Tibial nerve (tissue), 4 donors: ENCODE measurements at regions not wholly inside any gene's neighbourhood (a gene's known extent, or its start where the extent isn't known, plus 50 kb on each side); places are given as distances from the start of the nearest gene placed in this dataset.

Experiments used
- DNase-seq, 2 donors: peaks; one replicate each; pipeline ENCODE4 v3.0.0-alpha.2; 2019; ENCODE audit warnings: low spot score in 2 of 2
- H3K27ac ChIP-seq, 4 donors: fragments of 200-600 bp; sonication (generic) in 3 of 4; one replicate each; pipeline ENCODE4 v1.5.1; 2017 to 2019; ENCODE audit warnings: mild to moderate bottlenecking in 1 of 4
- H3K27me3 ChIP-seq, 2 donors: fragments of 200-600 bp; sonication (generic) in 1 of 2; one replicate each; pipeline versions ENCODE4 v1.5.1 to v1.6.0; 2017 to 2019
- H3K36me3 ChIP-seq, 3 donors: fragments of 200-600 bp; sonication (generic); one replicate each; pipeline ENCODE4 v1.5.1; 2018 to 2019
- H3K4me1 ChIP-seq, 4 donors: fragments of 200-600 bp; sonication (generic) in 3 of 4; one replicate each; pipeline ENCODE4 v1.5.1; 2017 to 2019
- H3K4me3 ChIP-seq, 4 donors: fragments of 200-600 bp; sonication (generic) in 3 of 4; one replicate each; pipeline ENCODE4 v1.5.1; 2017 to 2019; ENCODE audit warnings: mild to moderate bottlenecking in 1 of 4, moderate library complexity in 1 of 4
- H3K9me3 ChIP-seq, 4 donors: fragments of 200-600 bp; sonication (generic) in 3 of 4; one replicate each; pipeline ENCODE4 v1.5.1; 2017 to 2019
- CTCF ChIP-seq, 5 experiments: fragments of 200-600 bp in 3 of 5; fragments of 450-650 bp in 2 of 5; sonication (generic) in 3 of 5; IDR thresholded peaks; one replicate each; pipeline ENCODE4 v1.5.1; 2016 to 2019; ENCODE audit warnings: antibody characterized with exemption in 5 of 5, mild to moderate bottlenecking in 3 of 5, moderate library complexity in 2 of 5
- EP300 ChIP-seq, 2 donors: sonication (generic); formaldehyde crosslinking; IDR thresholded peaks; one replicate each; pipeline ENCODE4 v1.6.1; 2017; ENCODE audit warnings: antibody characterized with exemption in 2 of 2, mild to moderate bottlenecking in 1 of 2
- POLR2A ChIP-seq, 2 donors: fragments of 450-650 bp; IDR thresholded peaks; one replicate each; pipeline ENCODE4 v1.6.1; 2017; ENCODE audit warnings: antibody characterized with exemption in 2 of 2, mild to moderate bottlenecking in 2 of 2, moderate library complexity in 2 of 2
- WGBS, 2 donors: methylation state at CpG; one replicate each; pipeline ENCODE4 v1.1.5; 2018; 5-methylcytosine and 5-hydroxymethylcytosine counted together

GRCh38 chr6:144535630-144536029, 250.5 kb downstream of the UTRN start:
- Histone ChIP-seq H3K27me3 (no peaks in the 10 kb centered on the region), H3K9me3 (no peaks in the 10 kb centered on the region), H3K36me3 (peaks cover 0 to 79% (median 0%) of the 10 kb centered on the region in 3 donors), H3K27ac (no peak overlapping the region), H3K4me3 (no peak overlapping the region), H3K4me1 (no peaks in the 10 kb centered on the region)
- no peak for DNase-seq
- TF ChIP-seq POLR2A (IDR thresholded peaks at IDR 0.05) = no peak
- no peak for TF ChIP-seq EP300 (IDR thresholded peaks at IDR 0.05)
- 86 to 90% methylated on average over 2 of the region's 2 CpGs for WGBS, 2 donors

- Histone ChIP-seq H3K27ac (no peak overlapping the region), H3K9me3 (no peaks in the 10 kb centered on the region), H3K27me3 (no peaks in the 10 kb centered on the region), H3K4me1 (no peaks in the 10 kb centered on the region), H3K36me3 (peaks cover 0 to 79% (median 0%) of the 10 kb centered on the region in 3 donors), H3K4me3 (no peak overlapping the region)
- no peak for TF ChIP-seq EP300 (IDR thresholded peaks at IDR 0.05)
- TF ChIP-seq POLR2A (IDR thresholded peaks at IDR 0.05) = no peak
- no peak for TF ChIP-seq CTCF (IDR thresholded peaks at IDR 0.05)
- DNase-seq = no peak
- WGBS, 2 donors = 57 to 90% methylated on average over 1 of the region's 1 CpG
Observed at GRCh38 chr6:144536079-144536478, 250.9 kb downstream of the UTRN start.

GRCh38 chr6:144543006-144543871, 258.1 kb downstream of the UTRN start:
- no peaks in the 10 kb centered on the region for H3K4me1 ChIP-seq
- WGBS, 2 donors = 91 to 93% methylated on average over 8 of the region's 8 CpGs
- peaks cover 0 to 80% (median 0%) of the 10 kb centered on the region in 3 donors for H3K36me3 ChIP-seq
- H3K9me3 ChIP-seq = no peaks in the 10 kb centered on the region
- H3K4me3 ChIP-seq = no peak overlapping the region
- H3K27ac ChIP-seq = no peak overlapping the region
- no peak for TF ChIP-seq POLR2A (IDR thresholded peaks at IDR 0.05)
- TF ChIP-seq EP300 (IDR thresholded peaks at IDR 0.05) = no peak
- no peak for TF ChIP-seq CTCF (IDR thresholded peaks at IDR 0.05)
- no peak for DNase-seq
- H3K27me3 ChIP-seq = no peaks in the 10 kb centered on the region

- 95% methylated on average over 7 of the region's 7 CpGs for WGBS, 2 donors
- H3K27me3 ChIP-seq = no peaks in the 10 kb centered on the region
- TF ChIP-seq CTCF (IDR thresholded peaks at IDR 0.05) (no peak), EP300 (IDR thresholded peaks at IDR 0.05) (no peak), POLR2A (IDR thresholded peaks at IDR 0.05) (no peak)
- H3K9me3 ChIP-seq = no peaks in the 10 kb centered on the region
- no peak overlapping the region for H3K4me3 ChIP-seq
- peaks cover 0 to 86% (median 8%) of the 10 kb centered on the region in 3 donors for H3K36me3 ChIP-seq
- no peaks in the 10 kb centered on the region for H3K4me1 ChIP-seq
- DNase-seq = no peak
- no peak overlapping the region for H3K27ac ChIP-seq
Observed at GRCh38 chr6:144544266-144544830, 259.2 kb downstream of the UTRN start.

- no peaks in the 10 kb centered on the region for H3K9me3 ChIP-seq
- no peaks in the 10 kb centered on the region for H3K27me3 ChIP-seq
- WGBS, 2 donors = 41 to 57% methylated on average over 2 of the region's 2 CpGs
- no peaks in the 10 kb centered on the region for H3K4me1 ChIP-seq
- no peak for TF ChIP-seq CTCF (IDR thresholded peaks at IDR 0.05)
- TF ChIP-seq POLR2A (IDR thresholded peaks at IDR 0.05) = no peak
- TF ChIP-seq EP300 (IDR thresholded peaks at IDR 0.05) = no peak
- no peak for DNase-seq
- H3K36me3 ChIP-seq = peaks cover 0 to 86% (median 17%) of the 10 kb centered on the region in 3 donors
- no peak overlapping the region for H3K27ac ChIP-seq
- no peak overlapping the region for H3K4me3 ChIP-seq
Observed at GRCh38 chr6:144546807-144547206, 261.7 kb downstream of the UTRN start.
